Parathyroid adenoma (tissue), 2 donors: ENCODE measurements at regions not wholly inside any gene's neighbourhood (a gene's known extent, or its start where the extent isn't known, plus 50 kb on each side); places are given as distances from the start of the nearest gene placed in this dataset.

Experiments used
- H2AFZ ChIP-seq: fragments of 300-600 bp; sonication (generic); one replicate; pipeline ENCODE4 v1.7.0; 2017; ENCODE audit warnings: antibody characterized with exemption, mild to moderate bottlenecking
- H3K27ac ChIP-seq: fragments of 300-600 bp; sonication (generic); one replicate; pipeline ENCODE4 v1.7.0; 2017
- H3K27me3 ChIP-seq: fragments of 300-600 bp; sonication (generic); one replicate; pipeline ENCODE4 v1.7.0; 2017; ENCODE audit warnings: low read length; ENCODE audit not compliant: control insufficient read depth, insufficient read depth
- H3K36me3 ChIP-seq: fragments of 300-600 bp; sonication (generic); one replicate; pipeline ENCODE4 v1.7.0; 2017; ENCODE audit warnings: low read length; ENCODE audit not compliant: control insufficient read depth, insufficient read depth
- H3K4me1 ChIP-seq: fragments of 300-600 bp; sonication (generic); one replicate; pipeline ENCODE4 v1.7.0; 2017; ENCODE audit warnings: control low read depth
- H3K4me2 ChIP-seq: fragments of 300-600 bp; sonication (generic); one replicate; pipeline ENCODE4 v1.7.0; 2017; ENCODE audit warnings: low read length
- H3K4me3 ChIP-seq: fragments of 300-600 bp; sonication (generic); one replicate; pipeline ENCODE4 v1.7.0; 2017; ENCODE audit warnings: low read depth, low read length
- H3K79me2 ChIP-seq: fragments of 300-600 bp; sonication (generic); one replicate; pipeline ENCODE4 v1.7.0; 2017; ENCODE audit warnings: control low read depth
- H3K9ac ChIP-seq: fragments of 300-600 bp; sonication (generic); one replicate; pipeline ENCODE4 v1.7.0; 2017; ENCODE audit warnings: mild to moderate bottlenecking
- H3K9me3 ChIP-seq: fragments of 300-600 bp; sonication (generic); one replicate; pipeline ENCODE4 v1.7.0; 2017; ENCODE audit warnings: low read length; ENCODE audit not compliant: control insufficient read depth
- TF ChIP-seq, protein P1 (sequence below): fragments of 300-600 bp; sonication (generic); IDR thresholded peaks from one replicate; pipeline ENCODE4 v1.7.0; 2017; ENCODE audit warnings: antibody characterized with exemption, mild to moderate bottlenecking
- donor health status: primary hyperparathyroidism.

DNA sequence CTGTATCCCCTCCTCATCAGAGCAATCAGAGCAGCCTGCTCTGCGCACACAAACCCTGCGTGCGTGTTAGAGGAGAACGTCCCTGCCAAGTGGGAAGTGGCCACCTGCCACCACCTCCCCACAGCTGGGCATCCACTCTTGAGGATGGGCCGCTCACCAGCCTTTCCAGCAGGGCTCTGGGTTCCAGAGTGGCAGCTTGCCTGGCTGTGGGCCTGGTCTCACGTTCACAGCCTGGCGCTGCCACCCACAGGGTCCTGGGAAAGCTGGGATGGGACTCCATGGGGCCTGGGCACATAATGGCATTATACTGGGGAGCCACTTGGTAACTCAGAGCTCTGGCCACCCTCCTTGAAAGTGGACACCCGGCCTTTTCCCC lies 151.1 kb upstream of the PPP2R2D start:
- H3K79me2 ChIP-seq, result no peaks in the 10 kb centered on the region
- no peak overlapping the region for H3K27ac ChIP-seq
- no peaks in the 10 kb centered on the region for H3K27me3 ChIP-seq
- no peak overlapping the region for H2AFZ ChIP-seq
- no peak overlapping the region for H3K9ac ChIP-seq
- TF ChIP-seq, protein P1, sequence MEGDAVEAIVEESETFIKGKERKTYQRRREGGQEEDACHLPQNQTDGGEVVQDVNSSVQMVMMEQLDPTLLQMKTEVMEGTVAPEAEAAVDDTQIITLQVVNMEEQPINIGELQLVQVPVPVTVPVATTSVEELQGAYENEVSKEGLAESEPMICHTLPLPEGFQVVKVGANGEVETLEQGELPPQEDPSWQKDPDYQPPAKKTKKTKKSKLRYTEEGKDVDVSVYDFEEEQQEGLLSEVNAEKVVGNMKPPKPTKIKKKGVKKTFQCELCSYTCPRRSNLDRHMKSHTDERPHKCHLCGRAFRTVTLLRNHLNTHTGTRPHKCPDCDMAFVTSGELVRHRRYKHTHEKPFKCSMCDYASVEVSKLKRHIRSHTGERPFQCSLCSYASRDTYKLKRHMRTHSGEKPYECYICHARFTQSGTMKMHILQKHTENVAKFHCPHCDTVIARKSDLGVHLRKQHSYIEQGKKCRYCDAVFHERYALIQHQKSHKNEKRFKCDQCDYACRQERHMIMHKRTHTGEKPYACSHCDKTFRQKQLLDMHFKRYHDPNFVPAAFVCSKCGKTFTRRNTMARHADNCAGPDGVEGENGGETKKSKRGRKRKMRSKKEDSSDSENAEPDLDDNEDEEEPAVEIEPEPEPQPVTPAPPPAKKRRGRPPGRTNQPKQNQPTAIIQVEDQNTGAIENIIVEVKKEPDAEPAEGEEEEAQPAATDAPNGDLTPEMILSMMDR, result no peak
- no peaks in the 10 kb centered on the region for H3K36me3 ChIP-seq
- H3K4me3 ChIP-seq, result no peak overlapping the region
- H3K4me1 ChIP-seq, result no peaks in the 10 kb centered on the region
- no peak overlapping the region for H3K4me2 ChIP-seq
- H3K9me3 ChIP-seq, result no peaks in the 10 kb centered on the region

DNA sequence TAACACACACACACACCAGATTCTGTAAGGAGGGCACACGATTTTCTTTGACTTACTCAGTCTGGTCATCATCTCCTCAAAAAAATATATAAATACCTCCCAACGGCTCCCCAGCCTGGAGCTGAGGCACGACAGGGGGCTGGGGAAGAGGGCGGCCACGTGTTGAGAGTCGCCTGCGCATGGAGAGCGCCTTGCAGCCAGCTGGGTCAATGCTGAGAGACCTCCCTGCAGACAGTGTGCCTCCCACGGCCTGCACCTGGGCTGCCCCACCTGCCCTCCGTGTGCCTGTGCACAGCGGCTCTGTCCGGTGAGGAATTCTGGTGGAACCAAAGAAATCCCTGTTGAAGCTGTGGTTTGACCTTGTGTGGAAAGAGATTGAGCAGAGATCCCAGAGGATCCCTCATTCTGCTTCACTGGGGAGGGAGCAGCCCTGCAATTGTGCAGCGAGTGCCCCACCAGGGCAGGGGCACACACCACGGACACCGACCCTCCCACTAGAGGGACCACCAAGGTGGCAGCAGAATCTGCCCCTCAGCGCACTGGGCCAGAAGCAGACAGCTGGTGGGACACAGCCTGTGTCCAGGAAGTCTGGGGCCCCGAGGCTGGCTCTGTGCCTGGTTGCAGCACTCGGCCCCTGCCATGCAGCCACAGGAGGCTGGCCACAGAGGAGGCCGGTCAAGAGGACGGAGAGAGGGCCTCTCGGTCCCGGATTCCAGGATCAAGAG lies 150.5 kb upstream of the PPP2R2D start:
- no peak overlapping the region for H3K4me3 ChIP-seq
- TF ChIP-seq, protein P1, result no peak
- H3K27ac ChIP-seq, result no peak overlapping the region
- no peaks in the 10 kb centered on the region for H3K27me3 ChIP-seq
- H3K36me3 ChIP-seq, result no peaks in the 10 kb centered on the region
- no peaks in the 10 kb centered on the region for H3K4me1 ChIP-seq
- no peak overlapping the region for H3K9ac ChIP-seq
- no peak overlapping the region for H2AFZ ChIP-seq
- no peak overlapping the region for H3K4me2 ChIP-seq
- no peaks in the 10 kb centered on the region for H3K9me3 ChIP-seq
- no peaks in the 10 kb centered on the region for H3K79me2 ChIP-seq

DNA sequence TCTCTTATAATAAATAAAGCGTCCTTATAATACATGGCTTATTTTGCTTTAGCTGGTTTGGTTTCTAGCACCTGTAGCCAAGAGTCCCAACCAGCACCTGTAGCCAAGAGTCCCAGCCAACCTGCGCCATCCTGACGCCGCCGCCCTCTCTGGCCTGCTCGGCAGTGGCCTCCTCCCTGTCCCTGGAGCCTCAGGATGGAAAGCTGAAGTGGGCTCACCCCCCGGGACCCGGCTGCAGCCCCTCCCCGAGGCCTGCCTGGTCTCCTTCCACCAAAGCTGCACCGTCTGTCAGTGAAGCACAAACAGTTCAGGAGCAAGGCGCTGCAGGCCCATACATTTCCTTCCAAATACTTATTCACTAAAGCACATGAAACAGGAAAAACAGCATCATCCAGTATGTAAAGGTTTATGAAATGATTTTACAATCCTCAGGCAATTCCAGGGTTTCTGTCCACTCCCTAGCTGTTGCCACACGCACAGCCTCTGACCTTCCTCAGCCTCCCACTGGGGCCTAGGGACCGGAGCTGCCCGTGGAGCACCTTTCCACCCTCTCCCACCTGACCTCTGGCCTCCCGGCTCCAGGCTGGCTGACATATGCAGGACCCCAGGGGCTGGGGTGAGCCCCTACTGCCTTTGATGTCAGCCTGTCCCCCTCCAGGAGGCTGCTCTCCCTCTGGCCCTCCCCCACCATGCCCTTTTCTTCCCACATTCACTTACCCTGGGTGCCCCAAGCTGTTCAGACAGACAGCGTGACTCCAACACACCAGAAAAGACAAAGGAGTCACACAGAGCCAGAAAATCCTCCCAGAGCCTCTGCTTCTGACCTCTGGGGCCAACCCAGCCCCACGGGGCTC lies 149.6 kb upstream of the PPP2R2D start:
- no peaks in the 10 kb centered on the region for H3K79me2 ChIP-seq
- H3K4me3 ChIP-seq, result no peak overlapping the region
- no peak overlapping the region for H3K9ac ChIP-seq
- TF ChIP-seq, protein P1, result no peak
- no peaks in the 10 kb centered on the region for H3K4me1 ChIP-seq
- H3K27ac ChIP-seq, result no peak overlapping the region
- H2AFZ ChIP-seq, result no peak overlapping the region
- H3K9me3 ChIP-seq, result no peaks in the 10 kb centered on the region
- no peaks in the 10 kb centered on the region for H3K27me3 ChIP-seq
- H3K36me3 ChIP-seq, result no peaks in the 10 kb centered on the region
- H3K4me2 ChIP-seq, result no peak overlapping the region

DNA sequence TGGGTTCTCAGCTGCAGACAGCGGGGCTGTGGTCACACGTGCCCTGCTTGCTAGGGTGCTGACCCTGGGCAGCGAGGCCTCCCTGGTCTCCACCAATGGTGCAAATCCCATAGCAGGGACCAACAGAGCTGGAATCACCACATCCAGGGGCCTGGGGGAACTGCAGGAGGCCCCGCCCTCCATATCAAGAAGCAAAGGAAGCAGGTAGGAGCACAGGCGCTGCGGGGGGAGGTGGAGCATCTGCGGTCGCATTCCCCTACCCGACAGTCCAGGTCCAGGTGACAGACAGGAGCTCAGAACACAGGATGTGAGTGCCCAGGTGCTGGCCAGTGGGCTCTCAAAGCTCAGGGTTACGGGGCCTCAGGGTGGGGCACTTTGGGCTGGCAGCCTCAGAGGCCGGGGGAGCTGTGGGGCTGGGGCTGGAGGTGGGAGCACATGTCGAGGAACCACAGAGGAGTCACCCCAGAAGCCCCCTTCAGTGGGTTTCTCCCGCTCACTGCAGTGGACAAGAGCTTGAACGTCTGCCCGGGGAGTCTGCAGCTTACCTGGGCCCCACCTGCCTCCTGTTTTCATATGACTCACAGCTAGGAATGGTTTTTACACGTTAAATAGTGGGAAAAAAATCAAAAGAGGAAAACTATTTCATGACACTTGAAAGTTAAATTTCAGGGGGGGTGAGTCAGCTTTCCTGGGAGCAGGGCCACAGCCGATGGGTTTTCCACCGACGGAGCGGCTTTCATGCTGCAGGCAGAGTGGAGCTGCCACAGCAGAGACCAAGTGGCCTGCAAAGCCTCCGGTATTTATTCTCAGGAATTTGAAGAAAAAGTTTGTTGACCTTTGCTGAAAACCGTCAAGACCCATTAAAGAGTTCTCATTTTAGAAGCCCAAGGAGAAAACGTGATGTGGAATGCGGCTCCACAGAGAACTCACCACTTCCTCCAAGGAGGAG lies 148.7 kb upstream of the PPP2R2D start:
- no peak overlapping the region for H3K4me2 ChIP-seq
- H3K9ac ChIP-seq, result no peak overlapping the region
- TF ChIP-seq, protein P1, result no peak
- no peaks in the 10 kb centered on the region for H3K4me1 ChIP-seq
- H3K4me3 ChIP-seq, result no peak overlapping the region
- H3K9me3 ChIP-seq, result no peaks in the 10 kb centered on the region
- H3K27me3 ChIP-seq, result no peaks in the 10 kb centered on the region
- H3K79me2 ChIP-seq, result no peaks in the 10 kb centered on the region
- no peak overlapping the region for H3K27ac ChIP-seq
- H3K36me3 ChIP-seq, result no peaks in the 10 kb centered on the region
- no peak overlapping the region for H2AFZ ChIP-seq
